NCI-H187 treated with DMSO at 0.1 percent for 48 hours (cell line): ENCODE measurements at regions not wholly inside any gene's neighbourhood (a gene's known extent, or its start where the extent isn't known, plus 50 kb on each side); places are given as distances from the start of the nearest gene placed in this dataset.

Source experiments
- DNase-seq: peaks from one replicate; lab custom pipeline; 2025; lab: John Stamatoyannopoulos, UW

DNA sequence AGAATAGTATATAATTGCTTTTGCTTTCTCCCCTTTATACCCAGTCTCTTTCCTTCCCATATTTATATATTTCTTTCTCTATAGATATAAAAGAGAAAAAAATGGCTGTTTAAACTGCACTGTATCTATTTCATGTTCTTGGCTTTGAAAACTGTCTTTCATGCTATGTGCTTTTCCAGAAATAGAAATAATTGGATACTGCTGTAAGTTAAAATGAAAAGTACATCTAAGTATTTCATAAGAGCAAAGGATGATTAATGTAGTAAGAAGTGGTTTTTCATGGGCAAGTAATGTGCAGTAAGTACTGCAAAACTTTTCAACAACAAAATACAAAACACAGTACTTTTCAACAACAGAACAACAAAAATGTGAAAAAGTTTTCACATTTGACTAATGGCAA lies 237.9 kb downstream of the SNCA start:
- no peak for DNase-seq

DNA sequence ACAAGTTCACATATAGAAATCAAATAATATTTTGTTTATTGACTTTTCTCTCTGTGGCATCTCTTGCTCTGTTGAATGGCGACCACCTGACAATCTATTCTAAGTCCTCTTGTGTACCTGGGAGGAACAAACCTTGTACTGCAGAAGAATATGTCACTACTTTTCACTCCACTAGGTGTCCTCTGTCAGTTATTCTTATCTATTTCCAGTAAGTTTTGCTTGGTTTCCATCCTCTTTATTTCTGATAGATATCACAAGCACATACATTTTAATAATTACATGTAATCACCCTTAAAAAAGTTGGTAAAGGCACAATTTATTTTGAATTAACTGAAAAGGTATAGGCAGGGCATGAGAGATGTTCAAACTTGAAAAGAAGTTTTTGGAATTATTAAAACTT lies 238.4 kb downstream of the SNCA start:
- peak; percentile 8 for DNase-seq

DNA sequence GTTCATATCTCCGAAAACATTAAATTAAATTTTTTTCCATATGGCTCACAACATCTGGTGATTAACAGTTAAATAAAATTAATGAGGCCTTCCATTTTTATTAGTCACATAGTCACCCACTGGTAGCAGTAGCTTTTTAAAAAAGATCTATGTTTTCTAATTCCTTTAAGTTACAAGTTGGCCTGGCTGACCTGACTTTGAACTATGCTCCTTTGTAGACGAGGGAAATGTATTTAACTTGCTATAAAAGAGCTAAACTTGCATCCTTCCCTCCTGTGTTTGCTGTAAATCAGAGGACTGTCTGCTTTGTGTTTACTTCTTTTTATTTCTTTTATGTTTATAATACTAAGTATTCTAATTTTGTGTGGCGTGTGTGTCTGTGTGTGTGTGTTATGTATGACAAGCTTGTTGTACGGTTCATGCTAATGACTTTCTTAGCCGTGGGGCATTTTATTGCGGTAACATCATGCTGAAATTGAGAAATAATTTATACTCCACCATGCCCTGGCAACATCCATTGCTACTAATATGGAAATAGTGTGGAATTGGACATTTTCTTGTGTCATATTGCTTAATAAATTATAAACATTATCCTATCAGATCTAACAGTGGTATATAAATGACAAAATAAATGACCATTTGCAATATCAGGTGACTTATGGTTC lies 241.7 kb downstream of the SNCA start:
- no peak for DNase-seq

DNA sequence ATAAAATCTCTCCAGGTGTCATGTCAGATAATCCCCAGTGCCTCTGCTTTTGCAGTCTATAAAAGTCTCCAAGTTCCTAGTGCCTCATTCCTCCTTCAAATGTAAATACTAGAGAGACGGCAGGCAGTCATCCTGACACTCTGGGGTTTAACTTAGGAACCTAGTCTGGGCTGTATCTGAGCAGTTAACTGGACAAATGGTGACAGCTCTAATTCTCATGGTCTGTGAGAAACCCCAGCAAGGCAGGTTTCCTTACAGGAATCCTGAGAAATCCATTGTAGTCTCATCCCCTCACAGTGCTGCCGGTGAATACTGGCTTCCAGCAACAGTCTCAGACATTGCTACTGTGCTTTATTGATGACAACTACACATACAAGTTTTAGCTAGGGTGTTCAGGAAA lies 246.8 kb downstream of the SNCA start:
- DNase-seq, result no peak

DNA sequence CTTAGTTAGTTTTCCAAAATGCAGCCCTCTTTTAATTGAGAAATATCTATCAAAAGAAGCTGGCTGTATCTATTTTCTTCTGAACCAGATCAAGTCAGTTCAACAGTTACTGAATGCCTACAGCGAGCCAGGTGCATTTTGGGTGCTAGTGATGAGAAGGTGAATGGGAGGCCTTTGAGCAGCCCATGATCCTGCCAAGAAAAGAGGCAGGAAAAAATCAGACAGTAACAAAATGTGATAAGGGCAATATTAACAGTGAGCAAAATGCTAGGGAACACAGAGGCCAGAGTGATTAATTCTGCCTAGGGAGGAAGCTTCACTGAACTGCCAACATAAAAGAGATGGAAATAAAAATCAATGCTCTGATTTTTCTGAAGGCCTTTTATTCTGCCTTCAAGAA lies 248.5 kb downstream of the SNCA start:
- DNase-seq, result no peak

DNA sequence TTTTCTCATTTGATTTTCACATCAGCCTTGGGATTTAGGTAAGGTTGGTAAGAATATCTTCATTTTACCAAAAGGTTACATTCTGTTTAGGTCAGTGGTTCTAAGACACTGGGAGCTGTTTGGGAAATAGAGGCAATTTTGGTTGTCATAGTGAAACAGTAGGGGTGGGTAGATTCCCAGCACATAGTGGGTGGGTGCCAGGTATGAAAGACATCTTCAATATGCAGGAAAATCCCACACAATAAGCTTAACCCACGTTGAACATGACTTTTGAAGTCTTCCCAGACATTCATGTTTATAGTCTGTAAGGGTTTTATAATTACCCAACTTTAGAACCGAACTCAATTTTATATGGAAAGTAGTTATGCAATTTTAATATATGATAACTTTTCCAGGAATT lies 249.6 kb downstream of the SNCA start:
- DNase-seq, result no peak

DNA sequence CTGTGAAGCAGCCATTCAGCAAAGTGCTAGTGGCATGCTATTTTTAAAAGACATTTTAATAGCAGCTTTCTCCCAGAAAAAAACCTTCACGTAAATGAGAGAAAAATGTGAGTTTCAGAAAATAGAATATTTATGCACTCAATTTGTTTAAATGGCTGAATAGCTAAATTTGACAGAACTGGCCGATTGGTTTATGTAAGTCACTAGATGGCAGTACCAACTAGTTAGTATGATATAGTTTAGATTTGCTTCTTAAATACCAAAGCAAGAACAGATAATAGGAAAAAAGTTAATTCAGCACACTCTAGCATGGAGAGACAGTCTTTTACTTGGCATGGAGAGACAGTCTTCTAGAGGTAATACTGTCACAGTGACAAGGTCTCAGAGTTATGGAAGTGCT lies 250.1 kb downstream of the SNCA start:
- no peak for DNase-seq

DNA sequence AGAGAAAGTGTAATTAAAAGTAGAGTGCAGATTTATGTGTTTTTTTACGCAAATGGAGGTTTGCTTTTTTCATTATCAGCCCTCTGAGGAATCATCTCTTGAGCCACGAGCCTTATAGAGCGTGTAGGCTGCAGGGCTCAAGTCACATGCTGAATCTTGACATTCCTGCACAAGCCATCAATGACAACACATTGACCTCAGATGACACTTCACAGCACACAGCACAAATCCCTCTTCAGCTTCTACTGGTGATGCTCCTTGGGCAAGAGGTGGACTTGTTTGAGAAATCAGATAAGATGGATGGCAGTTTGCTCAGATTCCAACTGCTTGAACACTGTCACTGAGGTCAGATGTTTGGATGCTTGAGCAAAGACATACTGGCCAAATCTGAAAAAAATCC lies 250.6 kb downstream of the SNCA start:
- DNase-seq, result no peak

DNA sequence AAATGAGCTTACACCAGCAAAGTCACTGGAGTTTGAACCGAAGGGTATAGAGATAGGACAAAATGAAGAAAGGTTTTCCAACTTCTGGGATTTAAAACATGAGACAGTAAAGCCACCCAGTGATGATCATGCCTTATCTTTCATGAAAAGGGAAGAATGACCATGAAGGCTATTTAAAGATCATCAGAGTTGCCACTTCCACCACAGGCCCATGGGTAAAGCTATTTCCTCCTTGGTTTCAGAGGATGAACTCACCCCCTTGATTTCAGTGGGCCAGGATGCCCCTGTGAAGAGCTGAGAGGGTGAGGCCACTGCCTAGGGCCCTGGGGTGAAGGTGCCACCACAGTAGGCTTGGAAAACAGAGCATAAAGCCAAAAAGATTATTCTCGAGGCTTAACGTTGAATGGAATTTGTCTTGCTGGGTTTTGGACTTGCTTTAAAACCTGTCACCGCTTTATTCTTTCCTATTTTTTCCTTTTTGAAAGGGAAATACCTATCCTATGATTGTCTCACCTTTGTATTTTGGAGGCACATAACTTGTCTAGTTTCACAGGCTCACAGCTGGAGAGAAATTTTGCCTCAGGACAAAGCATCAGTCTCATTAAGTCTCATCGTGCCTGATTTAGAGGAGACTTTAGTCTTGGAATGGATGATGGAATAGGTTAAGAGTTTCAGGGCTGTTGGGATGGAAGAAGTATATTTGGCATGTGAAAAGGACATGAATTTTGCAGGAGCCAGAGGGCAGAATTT lies 254.0 kb downstream of the SNCA start:
- DNase-seq, result no peak

DNA sequence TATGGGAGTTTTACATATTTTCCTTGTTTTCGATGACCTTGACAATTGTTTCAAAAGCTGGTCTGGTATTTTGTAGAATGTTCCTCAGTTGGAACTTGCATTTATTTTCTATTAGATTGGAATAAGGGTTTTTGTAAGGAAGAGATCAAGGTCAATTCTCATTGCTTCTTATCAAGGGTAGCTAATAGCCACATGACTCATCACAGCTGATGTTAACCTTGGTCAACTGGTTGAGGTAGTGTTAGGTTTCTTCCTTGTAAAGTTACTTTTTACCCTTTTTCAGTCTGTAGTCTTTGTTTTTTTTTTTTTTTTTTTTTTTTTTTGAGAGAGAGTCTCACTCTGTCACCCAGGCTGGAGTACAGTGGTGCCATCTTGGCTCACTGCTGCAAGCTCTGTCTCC lies 257.2 kb downstream of the SNCA start:
- no peak for DNase-seq

DNA sequence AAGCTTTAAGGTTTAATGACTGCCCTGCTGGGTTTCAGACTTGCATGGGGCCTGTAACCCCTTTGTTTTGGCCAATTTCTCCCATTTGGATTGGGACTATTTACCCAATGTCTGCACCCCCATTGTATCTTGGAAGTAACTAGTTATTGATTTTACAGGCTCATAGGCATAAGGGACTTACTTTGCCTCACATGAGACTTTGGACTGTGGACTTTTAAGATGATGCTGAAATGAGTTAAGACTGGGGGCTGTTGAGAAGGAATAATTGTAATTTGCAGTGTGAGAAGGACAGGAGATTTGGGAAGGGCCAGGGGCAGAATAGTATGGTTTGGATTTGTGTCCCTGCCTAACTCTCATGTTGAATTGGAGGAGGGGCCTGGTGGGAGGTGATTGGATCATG lies 260.7 kb downstream of the SNCA start:
- no peak for DNase-seq

DNA sequence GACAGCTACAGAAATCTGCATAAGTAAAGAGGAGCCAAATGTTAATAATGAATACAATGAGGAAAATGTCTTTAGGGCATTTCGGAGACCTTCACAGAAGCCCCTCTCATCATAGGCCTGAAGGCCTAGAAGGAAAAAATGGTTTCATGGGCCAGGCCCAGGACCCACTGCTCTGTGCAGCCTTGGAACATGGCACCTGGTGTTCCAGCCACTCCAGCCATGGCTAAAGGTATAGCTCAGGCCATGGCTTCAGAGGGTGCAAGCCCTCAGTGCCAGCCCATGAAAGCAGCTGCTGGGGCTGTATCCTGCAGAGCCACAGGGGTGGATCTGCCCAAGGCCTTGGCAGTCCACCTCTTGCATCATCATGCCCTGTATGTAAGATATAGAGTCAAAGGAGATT lies 261.1 kb downstream of the SNCA start:
- DNase-seq, result no peak

DNA sequence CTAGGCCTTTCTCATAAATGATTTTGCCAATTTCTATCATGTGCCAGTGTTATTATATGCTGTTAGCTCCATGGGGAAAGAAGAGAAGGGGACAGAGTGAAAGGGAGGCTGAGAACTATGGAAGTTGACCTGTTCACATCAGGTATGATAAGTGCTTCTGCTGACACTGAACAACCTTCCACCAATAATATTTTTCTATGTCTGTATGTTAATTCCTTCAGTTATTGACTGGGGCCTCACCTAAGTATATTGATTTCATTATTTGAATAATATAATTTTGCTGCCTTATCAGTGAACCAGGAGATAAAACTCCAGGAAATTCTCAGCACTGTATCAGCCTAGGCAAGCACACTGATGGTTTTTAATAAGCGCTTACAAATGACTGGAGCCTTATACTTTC lies 262.8 kb downstream of the SNCA start:
- no peak for DNase-seq

DNA sequence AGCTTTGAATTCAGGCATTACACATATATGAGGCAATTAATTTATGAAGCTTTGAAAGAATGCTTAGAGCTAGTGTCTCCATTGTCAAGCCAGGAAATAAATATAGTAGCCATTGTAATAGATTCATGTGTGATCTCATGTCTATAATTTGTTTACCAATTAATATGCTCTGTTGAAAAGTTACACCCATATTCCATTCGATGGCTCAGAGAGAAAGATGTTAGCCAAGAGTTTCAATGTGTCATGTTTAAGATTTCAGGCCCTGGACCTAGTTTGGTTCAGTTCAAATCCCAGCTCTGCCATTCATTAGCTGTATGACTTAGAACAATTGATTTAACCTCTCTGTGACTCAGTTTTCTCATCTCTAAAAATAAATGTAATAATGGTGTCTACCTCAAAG lies 263.3 kb downstream of the SNCA start:
- DNase-seq, result no peak

DNA sequence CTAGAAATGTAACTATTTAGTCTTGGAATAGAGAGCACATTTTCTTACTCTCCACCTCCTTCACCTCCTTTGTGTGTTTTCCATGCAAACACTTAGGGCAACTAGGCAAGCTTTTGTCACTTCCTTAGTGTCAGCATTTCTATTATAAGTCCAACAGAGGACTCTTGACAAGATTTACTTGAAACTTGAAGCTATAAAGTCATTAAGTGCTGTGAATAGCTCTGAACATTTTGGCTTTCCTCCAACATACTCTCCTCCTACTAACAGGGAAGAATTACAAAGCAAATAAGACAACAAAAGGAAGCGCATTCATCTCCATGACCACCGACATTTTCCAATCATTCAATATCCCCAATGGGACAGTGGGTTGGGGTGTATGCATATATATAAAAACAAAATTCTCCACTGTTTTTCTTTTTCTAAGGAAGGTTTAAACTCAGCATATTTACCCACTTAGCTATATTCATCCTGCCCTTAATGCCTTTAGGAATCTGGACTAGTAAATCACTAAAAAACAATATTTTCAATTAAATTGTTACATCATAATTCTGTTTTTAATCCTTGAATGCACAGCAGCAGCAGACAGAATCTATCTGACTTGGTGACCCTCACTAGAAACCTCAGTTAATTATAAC lies 264.6 kb downstream of the SNCA start:
- DNase-seq, result peak; percentile 95

DNA sequence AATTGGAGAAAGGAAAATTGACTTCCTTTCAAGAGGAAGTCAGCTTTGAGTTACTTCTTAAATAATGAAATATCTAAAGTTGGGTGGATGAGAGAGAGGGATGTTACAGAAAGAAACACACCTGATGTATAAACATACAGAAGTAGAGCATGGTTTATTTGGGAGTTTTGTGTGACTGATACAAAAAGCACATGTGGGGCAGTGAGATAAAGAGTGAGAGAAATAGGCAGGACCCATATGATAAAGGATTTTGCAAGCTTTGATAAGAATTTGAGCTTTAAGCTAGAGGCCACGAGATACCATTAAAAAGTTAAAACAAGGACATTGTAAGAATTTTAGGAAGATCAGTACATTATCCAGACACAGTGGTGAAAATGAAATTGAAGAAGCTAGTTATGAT lies 263.3 kb upstream of the GPRIN3 start:
- no peak for DNase-seq

DNA sequence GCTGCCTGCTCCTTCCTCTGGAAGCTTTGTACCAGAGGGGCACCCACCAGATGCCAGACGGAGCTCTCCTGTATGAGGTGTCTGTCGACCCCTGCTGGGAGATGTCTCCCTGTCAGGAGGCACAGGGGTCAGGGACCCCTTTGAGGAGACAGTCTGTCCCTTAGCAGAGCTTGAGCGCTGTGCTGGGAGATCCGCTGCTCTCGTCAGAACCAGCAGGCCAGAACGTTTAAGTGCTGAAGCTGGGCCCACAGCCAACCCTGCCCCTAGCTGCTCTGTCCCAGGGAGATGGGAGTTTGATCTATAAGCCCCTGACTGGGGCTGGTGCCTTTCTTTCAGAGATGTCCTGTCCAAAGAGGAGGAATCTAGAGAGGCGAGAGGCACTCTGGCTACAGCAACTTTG lies 260.3 kb upstream of the GPRIN3 start:
- DNase-seq, result no peak

DNA sequence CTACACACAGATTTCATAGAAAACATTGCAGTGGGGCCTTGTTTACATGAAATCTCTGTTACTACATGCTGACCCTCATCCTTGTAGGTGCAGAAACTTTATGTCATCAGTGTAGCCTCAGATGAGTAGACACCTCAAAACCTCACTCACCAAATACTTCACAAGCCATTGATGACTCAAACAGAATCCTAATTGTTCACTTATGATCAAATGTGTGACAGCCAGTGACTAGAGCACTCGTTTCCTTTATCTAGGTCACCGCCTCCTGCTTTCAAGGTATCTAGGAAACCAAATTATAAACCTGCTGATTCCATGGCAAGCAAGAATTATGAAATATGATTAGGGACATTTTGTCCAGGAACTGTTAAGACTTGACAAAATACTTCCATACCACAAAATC lies 255.8 kb upstream of the GPRIN3 start:
- DNase-seq, result no peak

DNA sequence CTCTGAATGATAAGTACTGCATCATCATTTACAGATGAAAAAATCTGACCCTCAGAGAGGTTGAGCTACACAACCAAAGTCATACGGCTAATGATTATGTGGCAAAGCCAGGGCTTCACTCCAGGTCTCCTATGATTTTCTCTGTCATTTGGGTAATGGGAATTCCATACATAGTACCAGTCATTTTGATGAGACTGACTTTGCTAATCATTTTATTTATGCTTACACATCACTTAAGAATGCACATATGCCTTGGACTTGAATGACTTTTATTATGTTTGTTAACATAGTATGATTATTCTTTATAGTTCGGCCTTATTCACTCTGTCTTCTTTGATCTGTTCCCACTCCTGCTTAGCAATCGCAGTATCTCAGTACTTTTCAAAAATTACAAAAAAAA lies 255.1 kb upstream of the GPRIN3 start:
- no peak for DNase-seq

DNA sequence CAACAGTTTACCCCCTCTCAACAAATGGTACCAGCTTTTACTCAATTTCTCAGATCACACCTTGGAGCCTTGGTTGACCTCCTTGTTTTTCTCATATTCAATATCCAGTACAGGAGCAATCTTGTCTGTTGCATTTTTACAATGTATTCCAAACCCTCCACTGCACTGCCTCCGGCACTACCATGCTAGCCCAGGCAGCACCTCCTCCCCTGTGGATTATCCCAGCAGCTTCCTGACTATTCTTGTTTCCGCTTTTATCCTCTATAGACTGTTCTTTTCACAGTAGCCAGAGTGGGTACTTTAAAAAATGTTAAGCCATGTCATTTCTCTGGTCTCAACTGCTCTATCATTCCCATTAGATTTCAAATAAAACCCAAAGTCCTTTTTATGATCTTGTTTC lies 253.4 kb upstream of the GPRIN3 start:
- DNase-seq, result no peak

DNA sequence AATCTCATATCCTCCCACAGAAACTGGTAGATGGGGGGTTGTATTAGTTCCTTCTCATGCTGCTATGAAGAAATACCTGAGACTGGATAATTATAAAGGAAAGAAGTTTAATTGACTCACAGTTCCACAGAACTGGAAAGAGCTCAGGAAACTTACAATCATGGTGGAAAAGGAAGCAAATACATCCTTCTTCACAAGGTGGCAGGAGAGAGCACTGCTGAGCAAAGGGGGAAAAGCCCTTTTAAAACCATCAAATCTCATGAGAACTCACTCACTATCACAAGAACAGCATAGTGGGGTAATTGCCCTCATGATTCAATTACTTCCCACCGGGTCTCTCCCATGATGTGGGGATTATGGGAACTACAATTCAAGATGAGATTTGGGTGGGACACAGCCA lies 250.5 kb upstream of the GPRIN3 start:
- no peak for DNase-seq

DNA sequence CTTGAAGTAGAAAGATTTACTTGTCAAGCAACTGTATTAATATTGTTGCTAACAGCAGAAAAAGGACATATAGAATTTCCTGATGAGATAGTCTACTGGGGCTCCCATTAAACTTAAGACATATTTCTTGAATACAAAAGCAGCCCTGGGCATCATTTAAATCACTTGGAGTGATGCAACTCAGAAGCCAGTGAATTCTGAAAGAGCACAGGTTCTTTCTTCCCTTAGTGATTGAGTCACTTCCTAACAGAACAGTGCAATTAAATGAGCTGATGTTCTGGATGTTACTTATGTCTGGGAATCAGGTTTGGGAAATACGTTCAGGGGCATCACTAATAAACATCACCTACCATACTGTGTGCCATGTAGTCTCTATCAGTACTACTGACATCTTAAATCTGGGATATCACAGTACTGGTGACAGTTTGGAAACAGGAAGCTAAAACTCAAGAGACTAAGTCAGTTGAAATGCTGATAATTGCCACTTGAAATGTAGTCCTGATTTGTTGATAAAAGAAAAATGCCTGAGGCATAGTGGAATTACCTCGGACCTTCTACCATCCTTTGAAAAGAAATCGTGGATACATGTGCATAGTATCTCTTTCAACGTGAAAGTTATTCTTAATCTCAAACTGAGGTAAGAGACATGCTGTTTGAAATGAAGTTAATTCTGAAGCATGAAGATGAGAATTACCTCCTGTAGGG lies 249.2 kb upstream of the GPRIN3 start:
- no peak for DNase-seq

DNA sequence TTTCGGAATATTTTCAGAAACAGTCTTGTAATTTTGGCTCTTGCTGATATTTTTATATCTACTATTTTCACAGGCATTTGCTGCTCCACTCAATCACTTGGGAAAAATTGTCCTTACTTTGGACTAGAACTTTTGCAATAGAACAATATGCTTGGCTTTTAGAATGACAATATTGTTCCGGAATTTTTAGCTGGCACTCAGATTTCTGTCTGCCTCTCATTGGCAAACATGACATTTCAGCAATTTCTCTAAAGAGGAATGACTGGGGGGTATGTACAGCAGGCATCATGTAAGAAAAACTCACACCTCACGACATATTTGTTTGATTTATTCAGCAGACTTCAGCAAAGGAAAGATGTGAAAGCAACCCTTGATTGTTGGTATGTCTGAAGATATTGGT lies 243.6 kb upstream of the GPRIN3 start:
- DNase-seq, result no peak
